ENCODE measurements at regions not wholly inside any gene's neighbourhood (a gene's known extent, or its start where the extent isn't known, plus 50 kb on each side); places are given as distances from the start of the nearest gene placed in this dataset.

DNA sequence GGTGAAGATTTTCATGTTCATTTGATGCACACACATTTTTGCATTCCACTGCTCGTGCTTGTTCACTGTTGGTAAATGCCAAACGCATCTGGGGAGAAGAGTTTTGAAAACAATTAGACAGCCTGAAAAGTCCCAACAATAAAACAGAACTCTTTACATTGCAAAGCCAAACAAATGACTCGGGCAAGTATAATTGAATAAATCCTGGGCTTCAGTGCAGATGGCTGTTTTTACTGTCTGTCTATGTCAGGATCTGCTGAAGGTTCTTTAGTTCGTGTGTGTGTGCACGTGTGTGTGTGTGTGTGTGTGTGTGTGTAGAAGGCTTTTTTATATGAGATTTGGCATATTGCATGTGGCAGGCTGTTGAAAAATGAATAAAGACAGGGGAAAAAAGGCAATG is 277.5 kb upstream of the CDIN1 start:
- TF ChIP-seq, protein P1, sequence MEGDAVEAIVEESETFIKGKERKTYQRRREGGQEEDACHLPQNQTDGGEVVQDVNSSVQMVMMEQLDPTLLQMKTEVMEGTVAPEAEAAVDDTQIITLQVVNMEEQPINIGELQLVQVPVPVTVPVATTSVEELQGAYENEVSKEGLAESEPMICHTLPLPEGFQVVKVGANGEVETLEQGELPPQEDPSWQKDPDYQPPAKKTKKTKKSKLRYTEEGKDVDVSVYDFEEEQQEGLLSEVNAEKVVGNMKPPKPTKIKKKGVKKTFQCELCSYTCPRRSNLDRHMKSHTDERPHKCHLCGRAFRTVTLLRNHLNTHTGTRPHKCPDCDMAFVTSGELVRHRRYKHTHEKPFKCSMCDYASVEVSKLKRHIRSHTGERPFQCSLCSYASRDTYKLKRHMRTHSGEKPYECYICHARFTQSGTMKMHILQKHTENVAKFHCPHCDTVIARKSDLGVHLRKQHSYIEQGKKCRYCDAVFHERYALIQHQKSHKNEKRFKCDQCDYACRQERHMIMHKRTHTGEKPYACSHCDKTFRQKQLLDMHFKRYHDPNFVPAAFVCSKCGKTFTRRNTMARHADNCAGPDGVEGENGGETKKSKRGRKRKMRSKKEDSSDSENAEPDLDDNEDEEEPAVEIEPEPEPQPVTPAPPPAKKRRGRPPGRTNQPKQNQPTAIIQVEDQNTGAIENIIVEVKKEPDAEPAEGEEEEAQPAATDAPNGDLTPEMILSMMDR (CRISPR knock-in tag; IDR thresholded peaks at IDR 0.05) = no peak
- TF ChIP-seq EZH2 (conservative IDR thresholded peaks at IDR 0.05; ENCODE audit: low read depth, low read length) = no peak
- TF ChIP-seq, protein P2, sequence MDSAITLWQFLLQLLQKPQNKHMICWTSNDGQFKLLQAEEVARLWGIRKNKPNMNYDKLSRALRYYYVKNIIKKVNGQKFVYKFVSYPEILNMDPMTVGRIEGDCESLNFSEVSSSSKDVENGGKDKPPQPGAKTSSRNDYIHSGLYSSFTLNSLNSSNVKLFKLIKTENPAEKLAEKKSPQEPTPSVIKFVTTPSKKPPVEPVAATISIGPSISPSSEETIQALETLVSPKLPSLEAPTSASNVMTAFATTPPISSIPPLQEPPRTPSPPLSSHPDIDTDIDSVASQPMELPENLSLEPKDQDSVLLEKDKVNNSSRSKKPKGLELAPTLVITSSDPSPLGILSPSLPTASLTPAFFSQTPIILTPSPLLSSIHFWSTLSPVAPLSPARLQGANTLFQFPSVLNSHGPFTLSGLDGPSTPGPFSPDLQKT (CRISPR knock-in tag; IDR thresholded peaks at IDR 0.05; ENCODE audit: borderline replicate concordance) = no peak

Data from HepG2 (cell line).